ENCODE measurements at regions not wholly inside any gene's neighbourhood (a gene's known extent, or its start where the extent isn't known, plus 50 kb on each side); places are given as distances from the start of the nearest gene placed in this dataset.

DNA sequence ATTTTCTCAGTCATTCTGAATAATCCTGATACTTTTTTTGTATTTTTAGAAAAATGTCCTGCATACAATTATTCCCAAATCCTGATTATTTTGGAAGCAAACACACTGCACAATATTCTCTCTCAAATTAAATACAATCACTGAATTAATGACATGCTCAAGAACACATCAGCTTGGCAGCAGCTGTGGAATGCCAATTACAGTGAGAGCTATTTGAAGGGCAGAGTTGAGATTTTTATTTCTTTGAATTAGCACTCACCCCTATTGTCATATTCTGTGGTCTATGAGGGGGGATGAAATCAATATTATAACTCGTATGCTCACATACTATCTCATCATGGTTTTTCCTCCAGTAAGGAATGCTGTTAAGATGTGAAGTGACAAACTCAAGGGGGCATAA lies 312.2 kb downstream of the CNTN3 start:
- TF ChIP-seq POLR2A (IDR thresholded peaks at IDR 0.05) (no peak), EP300 (IDR thresholded peaks at IDR 0.05) (no peak)
- TF ChIP-seq, protein P1, sequence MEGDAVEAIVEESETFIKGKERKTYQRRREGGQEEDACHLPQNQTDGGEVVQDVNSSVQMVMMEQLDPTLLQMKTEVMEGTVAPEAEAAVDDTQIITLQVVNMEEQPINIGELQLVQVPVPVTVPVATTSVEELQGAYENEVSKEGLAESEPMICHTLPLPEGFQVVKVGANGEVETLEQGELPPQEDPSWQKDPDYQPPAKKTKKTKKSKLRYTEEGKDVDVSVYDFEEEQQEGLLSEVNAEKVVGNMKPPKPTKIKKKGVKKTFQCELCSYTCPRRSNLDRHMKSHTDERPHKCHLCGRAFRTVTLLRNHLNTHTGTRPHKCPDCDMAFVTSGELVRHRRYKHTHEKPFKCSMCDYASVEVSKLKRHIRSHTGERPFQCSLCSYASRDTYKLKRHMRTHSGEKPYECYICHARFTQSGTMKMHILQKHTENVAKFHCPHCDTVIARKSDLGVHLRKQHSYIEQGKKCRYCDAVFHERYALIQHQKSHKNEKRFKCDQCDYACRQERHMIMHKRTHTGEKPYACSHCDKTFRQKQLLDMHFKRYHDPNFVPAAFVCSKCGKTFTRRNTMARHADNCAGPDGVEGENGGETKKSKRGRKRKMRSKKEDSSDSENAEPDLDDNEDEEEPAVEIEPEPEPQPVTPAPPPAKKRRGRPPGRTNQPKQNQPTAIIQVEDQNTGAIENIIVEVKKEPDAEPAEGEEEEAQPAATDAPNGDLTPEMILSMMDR (IDR thresholded peaks at IDR 0.05): no peak

Data from tibial nerve (tissue), 4 donors.